ENCODE measurements at regions not wholly inside any gene's neighbourhood (a gene's known extent, or its start where the extent isn't known, plus 50 kb on each side); places are given as distances from the start of the nearest gene placed in this dataset.

GRCh38 chr16:64416216-64417005, 705.5 kb downstream of the CDH11 start:
- Histone ChIP-seq H3K36me3 (no peaks in the 10 kb centered on the region), H3K4me1 (no peaks in the 10 kb centered on the region), H3K4me3 (peak overlapping the region in 1 of 2 donors; percentile 18), H3K9me3 (no peaks in the 10 kb centered on the region), H3K27ac (no peak overlapping the region), H3K27me3 (no peaks in the 10 kb centered on the region)
- TF ChIP-seq, protein P1, sequence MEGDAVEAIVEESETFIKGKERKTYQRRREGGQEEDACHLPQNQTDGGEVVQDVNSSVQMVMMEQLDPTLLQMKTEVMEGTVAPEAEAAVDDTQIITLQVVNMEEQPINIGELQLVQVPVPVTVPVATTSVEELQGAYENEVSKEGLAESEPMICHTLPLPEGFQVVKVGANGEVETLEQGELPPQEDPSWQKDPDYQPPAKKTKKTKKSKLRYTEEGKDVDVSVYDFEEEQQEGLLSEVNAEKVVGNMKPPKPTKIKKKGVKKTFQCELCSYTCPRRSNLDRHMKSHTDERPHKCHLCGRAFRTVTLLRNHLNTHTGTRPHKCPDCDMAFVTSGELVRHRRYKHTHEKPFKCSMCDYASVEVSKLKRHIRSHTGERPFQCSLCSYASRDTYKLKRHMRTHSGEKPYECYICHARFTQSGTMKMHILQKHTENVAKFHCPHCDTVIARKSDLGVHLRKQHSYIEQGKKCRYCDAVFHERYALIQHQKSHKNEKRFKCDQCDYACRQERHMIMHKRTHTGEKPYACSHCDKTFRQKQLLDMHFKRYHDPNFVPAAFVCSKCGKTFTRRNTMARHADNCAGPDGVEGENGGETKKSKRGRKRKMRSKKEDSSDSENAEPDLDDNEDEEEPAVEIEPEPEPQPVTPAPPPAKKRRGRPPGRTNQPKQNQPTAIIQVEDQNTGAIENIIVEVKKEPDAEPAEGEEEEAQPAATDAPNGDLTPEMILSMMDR (IDR thresholded peaks at IDR 0.05): no peak
- no peak for TF ChIP-seq POLR2A (IDR thresholded peaks at IDR 0.05)
- TF ChIP-seq POLR2AphosphoS5 (IDR thresholded peaks at IDR 0.05; ENCODE audit: insufficient read depth in 1 of 2, low read depth in 1 of 2): no peak
- intact Hi-C loops (cut with DNase I): no loop called here
- no peak for DNase-seq (ENCODE audit: extremely low spot score in 2 of 2)

DNA sequence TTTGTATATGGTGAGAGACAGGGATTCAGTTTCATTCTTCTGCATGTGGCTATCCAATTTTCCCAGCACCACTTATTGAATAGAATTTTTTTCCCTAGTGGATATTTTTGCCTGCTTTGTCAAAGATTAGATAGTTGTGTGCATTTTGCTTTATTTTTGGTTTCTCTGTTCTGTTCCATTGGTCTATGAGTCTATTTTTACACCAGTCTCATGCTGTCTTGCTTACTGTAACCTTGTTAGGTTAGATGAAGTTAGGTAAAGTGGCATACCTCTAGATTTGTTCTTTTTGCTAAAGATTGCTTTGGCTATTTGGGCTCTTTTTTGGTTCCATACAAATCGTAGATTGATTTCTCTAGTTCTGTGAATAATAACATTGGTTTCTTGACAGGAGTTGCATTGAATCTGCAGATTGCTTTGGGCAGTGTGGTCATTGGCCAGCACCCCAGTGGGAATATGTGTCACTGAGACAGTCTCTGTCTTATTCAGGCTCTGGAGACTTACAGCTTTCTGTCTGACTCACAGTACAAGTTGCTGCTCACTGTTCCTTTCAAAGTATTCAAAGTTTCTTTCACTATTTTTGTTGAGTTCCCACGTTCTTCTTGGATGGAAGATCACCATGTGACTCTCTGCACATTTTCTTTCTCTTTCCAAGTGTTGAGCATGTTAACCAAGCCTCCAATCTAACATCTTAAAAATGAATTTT, 709.1 kb downstream of the CDH11 start:
- no peak for TF ChIP-seq POLR2A (IDR thresholded peaks at IDR 0.05)
- no peak for TF ChIP-seq POLR2AphosphoS5 (IDR thresholded peaks at IDR 0.05; ENCODE audit: insufficient read depth in 1 of 2, low read depth in 1 of 2)
- TF ChIP-seq, protein P1 (IDR thresholded peaks at IDR 0.05): no peak
- Histone ChIP-seq H3K9me3 (no peaks in the 10 kb centered on the region), H3K4me1 (no peaks in the 10 kb centered on the region), H3K36me3 (no peaks in the 10 kb centered on the region), H3K4me3 (no peak overlapping the region), H3K27ac (no peak overlapping the region), H3K27me3 (no peaks in the 10 kb centered on the region)
- DNase-seq (ENCODE audit: extremely low spot score in 2 of 2): no peak
- intact Hi-C loops (cut with DNase I): no loop called here

DNA sequence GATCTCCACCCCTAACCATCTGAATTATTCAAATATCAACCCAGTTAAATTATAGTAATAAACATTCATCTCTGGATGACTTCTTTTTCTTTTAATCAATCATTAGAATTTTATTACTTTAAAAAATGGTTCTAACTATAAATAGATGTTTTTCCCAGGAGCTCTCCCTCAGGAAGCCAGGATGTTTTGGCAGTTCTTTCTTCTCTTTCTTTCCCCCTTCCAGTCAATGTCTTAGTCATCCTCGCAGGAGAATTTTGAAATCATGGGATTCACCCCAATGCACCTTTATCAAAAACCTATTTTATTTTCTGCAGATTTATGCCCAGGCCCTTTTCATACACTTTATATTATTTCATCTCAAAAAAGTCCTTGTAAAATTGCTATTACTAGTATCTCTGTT, 711.6 kb downstream of the CDH11 start:
- Histone ChIP-seq H3K36me3 (no peaks in the 10 kb centered on the region), H3K4me3 (no peak overlapping the region), H3K9me3 (no peaks in the 10 kb centered on the region), H3K4me1 (no peaks in the 10 kb centered on the region), H3K27ac (peak overlapping the region; percentile 4), H3K27me3 (no peaks in the 10 kb centered on the region)
- DNase-seq (ENCODE audit: extremely low spot score in 2 of 2): no peak
- intact Hi-C loops (cut with DNase I): no loop called here
- TF ChIP-seq, protein P1 (IDR thresholded peaks at IDR 0.05): no peak
- TF ChIP-seq POLR2A (IDR thresholded peaks at IDR 0.05): no peak
- TF ChIP-seq POLR2AphosphoS5 (IDR thresholded peaks at IDR 0.05; ENCODE audit: insufficient read depth in 1 of 2, low read depth in 1 of 2): no peak

DNA sequence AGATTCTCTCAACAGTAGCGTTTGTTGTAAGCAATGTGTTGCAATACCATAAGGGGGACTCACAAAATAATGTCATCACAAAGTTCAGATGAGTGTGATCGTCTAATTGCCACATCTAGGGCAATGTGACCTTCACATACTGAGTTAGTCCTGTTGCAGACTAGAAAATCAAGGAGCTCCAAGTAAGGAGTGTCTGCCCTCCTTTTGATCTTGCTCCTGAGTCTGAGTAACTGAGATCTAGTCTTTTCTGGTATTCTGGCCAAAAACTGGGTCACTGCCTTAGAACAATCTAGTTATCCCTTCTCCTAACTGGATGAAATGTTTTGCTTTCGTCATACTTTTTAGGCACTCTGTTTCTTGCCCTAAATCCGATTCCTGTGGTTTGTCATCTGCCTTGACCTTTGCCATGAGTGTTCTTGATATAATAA, 712.1 kb downstream of the CDH11 start:
- intact Hi-C loops (cut with DNase I): no loop called here
- TF ChIP-seq, protein P1 (IDR thresholded peaks at IDR 0.05): no peak
- no peak for TF ChIP-seq POLR2A (IDR thresholded peaks at IDR 0.05)
- TF ChIP-seq POLR2AphosphoS5 (IDR thresholded peaks at IDR 0.05; ENCODE audit: insufficient read depth in 1 of 2, low read depth in 1 of 2): peak in 1 of 2 donors; percentile 13
- no peaks in the 10 kb centered on the region for H3K9me3 ChIP-seq
- peak in 1 of 2 donors; percentile 88 for DNase-seq (ENCODE audit: extremely low spot score in 2 of 2)
- no peak overlapping the region for H3K4me3 ChIP-seq
- peak overlapping the region; percentile 4 for H3K27ac ChIP-seq
- H3K4me1 ChIP-seq: no peaks in the 10 kb centered on the region
- no peaks in the 10 kb centered on the region for H3K36me3 ChIP-seq
- H3K27me3 ChIP-seq: no peaks in the 10 kb centered on the region

DNA sequence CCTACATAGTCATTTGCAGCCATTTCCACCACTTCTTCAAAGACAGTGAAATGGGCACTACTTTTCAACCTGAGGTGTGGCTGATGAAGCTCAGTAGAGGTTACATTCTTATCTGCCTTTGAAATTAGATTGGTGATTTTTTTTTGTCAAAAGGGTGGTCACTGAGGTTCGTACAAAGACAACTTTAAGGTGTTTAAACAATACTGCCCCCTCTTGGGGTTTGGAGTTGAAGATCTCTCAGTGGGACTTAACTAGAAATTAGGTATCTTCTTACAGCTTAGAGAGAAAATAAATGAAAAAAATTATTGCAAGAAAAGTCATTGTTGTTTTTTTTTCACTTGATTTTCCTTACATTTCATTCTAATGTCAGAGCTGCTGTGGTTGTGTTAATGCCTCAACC, 713.2 kb downstream of the CDH11 start:
- Histone ChIP-seq H3K36me3 (no peaks in the 10 kb centered on the region), H3K27ac (no peak overlapping the region), H3K4me3 (no peak overlapping the region), H3K9me3 (no peaks in the 10 kb centered on the region), H3K4me1 (no peaks in the 10 kb centered on the region), H3K27me3 (no peaks in the 10 kb centered on the region)
- intact Hi-C loops (cut with DNase I): no loop called here
- DNase-seq (ENCODE audit: extremely low spot score in 2 of 2): no peak
- TF ChIP-seq POLR2A (IDR thresholded peaks at IDR 0.05) (no peak), POLR2AphosphoS5 (IDR thresholded peaks at IDR 0.05; ENCODE audit: insufficient read depth in 1 of 2, low read depth in 1 of 2) (no peak)
- TF ChIP-seq, protein P1 (IDR thresholded peaks at IDR 0.05): no peak

Data from vagina (tissue), 2 donors.